ENCODE measurements at regions not wholly inside any gene's neighbourhood (a gene's known extent, or its start where the extent isn't known, plus 50 kb on each side); places are given as distances from the start of the nearest gene placed in this dataset.

GRCh38 chr5:110347781-110348180 lies 378.7 kb downstream of the TMEM232 start:
- TF ChIP-seq, protein P1, sequence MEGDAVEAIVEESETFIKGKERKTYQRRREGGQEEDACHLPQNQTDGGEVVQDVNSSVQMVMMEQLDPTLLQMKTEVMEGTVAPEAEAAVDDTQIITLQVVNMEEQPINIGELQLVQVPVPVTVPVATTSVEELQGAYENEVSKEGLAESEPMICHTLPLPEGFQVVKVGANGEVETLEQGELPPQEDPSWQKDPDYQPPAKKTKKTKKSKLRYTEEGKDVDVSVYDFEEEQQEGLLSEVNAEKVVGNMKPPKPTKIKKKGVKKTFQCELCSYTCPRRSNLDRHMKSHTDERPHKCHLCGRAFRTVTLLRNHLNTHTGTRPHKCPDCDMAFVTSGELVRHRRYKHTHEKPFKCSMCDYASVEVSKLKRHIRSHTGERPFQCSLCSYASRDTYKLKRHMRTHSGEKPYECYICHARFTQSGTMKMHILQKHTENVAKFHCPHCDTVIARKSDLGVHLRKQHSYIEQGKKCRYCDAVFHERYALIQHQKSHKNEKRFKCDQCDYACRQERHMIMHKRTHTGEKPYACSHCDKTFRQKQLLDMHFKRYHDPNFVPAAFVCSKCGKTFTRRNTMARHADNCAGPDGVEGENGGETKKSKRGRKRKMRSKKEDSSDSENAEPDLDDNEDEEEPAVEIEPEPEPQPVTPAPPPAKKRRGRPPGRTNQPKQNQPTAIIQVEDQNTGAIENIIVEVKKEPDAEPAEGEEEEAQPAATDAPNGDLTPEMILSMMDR (IDR thresholded peaks at IDR 0.05): no peak
- TF ChIP-seq ZFX (IDR thresholded peaks at IDR 0.05; ENCODE audit: borderline replicate concordance): no peak

Measured in 22Rv1 (cell line).